ENCODE measurements at regions not wholly inside any gene's neighbourhood (a gene's known extent, or its start where the extent isn't known, plus 50 kb on each side); places are given as distances from the start of the nearest gene placed in this dataset.
"Not testable (repeated sequence)": the region's sequence is repeated elsewhere in the genome, so short reads cannot be mapped to it uniquely, and the experiment has no call there.

DNA sequence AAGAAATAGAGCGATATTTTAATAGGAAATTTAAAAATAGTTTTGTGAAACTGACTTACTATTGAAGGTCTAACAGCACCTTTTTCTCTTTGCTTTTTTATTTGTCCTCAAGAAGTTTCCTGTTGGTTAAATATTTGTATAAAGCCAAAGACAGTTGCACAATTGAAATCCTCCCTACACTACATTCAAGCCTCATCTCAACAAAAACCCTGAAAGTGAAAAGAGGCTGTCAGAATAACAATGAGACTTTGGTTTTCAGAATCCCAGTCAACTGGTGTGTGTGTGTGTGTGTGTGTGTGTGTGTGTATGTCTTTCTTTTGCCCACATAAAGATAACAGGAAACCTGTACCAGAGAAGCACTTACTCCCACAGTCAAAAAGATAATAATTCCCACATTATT, 313.6 kb upstream of the FRG1 start:
- TF ChIP-seq, protein P1, sequence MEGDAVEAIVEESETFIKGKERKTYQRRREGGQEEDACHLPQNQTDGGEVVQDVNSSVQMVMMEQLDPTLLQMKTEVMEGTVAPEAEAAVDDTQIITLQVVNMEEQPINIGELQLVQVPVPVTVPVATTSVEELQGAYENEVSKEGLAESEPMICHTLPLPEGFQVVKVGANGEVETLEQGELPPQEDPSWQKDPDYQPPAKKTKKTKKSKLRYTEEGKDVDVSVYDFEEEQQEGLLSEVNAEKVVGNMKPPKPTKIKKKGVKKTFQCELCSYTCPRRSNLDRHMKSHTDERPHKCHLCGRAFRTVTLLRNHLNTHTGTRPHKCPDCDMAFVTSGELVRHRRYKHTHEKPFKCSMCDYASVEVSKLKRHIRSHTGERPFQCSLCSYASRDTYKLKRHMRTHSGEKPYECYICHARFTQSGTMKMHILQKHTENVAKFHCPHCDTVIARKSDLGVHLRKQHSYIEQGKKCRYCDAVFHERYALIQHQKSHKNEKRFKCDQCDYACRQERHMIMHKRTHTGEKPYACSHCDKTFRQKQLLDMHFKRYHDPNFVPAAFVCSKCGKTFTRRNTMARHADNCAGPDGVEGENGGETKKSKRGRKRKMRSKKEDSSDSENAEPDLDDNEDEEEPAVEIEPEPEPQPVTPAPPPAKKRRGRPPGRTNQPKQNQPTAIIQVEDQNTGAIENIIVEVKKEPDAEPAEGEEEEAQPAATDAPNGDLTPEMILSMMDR (IDR thresholded peaks at IDR 0.05), result not testable (repeated sequence)
- TF ChIP-seq POLR2A (IDR thresholded peaks at IDR 0.05), result not testable (repeated sequence)
